GM21529 (cell line): ENCODE measurements at regions not wholly inside any gene's neighbourhood (a gene's known extent, or its start where the extent isn't known, plus 50 kb on each side); places are given as distances from the start of the nearest gene placed in this dataset.
"Not testable (repeated sequence)": the region's sequence is repeated elsewhere in the genome, so short reads cannot be mapped to it uniquely, and the experiment has no call there.

Experiments used
- ATAC-seq: cut with Tn5 transposase; IDR thresholded peaks from one replicate; pipeline ENCODE4 v1.9.1; 2021; ENCODE audit not compliant: unreplicated experiment

DNA sequence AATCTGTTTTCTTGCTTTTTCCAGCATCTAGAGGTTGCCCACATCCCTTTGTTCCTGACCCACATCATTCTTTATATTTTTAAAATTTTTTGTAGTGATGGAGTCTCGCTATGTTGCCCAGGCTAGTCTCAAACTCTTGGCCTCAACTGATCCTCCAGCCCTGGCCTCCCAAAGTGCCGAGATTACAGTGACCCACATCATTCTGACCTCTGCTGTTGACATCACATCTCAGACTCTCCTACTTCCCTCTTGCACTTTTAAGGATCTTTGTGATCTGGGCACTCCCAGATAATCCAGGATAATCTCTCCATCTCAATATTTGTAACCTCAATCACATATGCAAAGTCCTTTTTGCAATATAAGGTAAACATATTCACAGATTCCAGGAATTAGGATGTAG is 266.6 kb downstream of the MEX3B start:
- no peak for ATAC-seq

DNA sequence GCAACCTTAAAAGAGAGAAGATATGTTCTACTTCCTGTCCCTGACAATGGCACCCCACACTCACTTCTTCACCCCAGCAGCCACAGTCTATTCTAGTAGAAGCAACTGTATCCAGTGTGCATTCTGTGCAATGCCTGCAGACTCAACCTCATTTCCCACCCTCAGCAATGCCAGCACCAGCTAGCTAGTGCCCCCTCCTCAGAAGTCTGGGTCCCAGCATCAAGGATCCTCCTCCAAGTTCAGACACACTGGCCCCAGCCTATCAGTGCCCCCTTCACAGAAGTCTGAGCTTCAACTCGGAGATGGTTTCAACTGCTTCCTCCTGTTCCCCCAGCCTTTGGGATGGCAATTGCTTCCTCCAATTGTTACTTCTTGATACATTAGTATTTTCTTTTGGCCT is 268.3 kb downstream of the MEX3B start:
- ATAC-seq: no peak

DNA sequence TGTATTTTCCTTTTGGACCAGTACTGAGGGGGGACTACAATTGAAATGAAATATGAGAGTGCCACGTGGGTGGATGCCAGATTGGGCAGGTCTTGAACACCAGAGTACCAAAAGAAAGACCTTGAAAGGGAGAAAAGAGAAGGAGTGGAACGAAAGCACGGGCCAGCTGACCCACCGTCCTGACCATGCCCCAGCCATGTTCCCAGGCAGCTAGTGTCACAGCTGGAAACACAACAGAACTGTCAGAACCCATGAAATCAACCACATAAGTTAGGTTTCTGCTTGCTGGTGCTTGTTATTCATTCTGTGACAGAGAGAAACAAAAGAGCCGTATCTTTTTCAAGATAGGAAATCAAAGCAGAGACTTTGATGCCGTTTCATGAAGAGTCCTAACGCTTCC is 268.8 kb downstream of the MEX3B start:
- no peak for ATAC-seq

- not testable (repeated sequence) for ATAC-seq
Observed at GRCh38 chr15:81775779-81776178, 270.0 kb downstream of the MEX3B start.

- ATAC-seq: no peak
Observed at GRCh38 chr15:81774309-81774708, 271.5 kb downstream of the MEX3B start.

DNA sequence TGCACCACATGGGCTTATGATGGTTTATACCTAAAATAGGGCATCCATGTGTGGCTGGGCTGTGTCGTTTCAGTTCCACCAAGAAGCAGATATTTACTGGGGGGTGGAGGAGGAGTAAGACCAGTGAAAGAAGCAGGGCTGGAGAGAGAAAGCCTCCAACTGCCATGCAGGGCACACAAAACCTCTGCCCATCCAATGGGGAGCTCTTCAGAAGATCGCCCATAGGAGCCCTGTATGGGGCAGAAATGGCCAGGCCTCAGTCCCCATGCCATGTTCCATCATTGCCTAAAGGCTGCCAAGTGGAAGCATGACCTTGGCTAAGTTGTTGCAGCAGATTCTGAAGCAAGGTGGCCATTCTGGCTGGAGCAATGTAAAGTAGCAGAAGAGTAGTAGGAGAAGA is 277.0 kb downstream of the MEX3B start:
- no peak for ATAC-seq

GRCh38 chr15:81766829-81767475 is 278.9 kb downstream of the MEX3B start:
- no peak for ATAC-seq

DNA sequence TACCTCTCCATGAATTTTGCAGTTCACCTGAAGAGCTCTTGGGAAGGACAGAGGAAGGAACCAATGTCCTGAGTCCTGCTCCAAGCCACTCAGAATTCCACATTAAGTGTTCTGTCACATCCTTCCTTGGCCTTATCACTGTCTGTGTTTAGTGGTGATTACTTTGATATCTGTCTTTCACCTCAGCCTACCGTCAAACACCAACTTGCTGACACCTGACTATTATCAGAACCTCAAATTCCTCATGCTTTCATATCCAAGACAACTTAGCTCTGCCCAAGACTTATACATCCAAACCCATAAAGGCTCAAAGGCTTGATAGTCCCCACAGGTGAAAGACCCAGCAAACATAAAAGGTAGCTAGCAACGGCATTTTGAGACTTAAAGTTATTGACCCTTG is 280.0 kb downstream of the MEX3B start:
- no peak for ATAC-seq

GRCh38 chr15:81763304-81763703 is 282.5 kb downstream of the MEX3B start:
- no peak for ATAC-seq

- no peak for ATAC-seq
Observed at GRCh38 chr15:81760686-81761085, 285.1 kb downstream of the MEX3B start.

DNA sequence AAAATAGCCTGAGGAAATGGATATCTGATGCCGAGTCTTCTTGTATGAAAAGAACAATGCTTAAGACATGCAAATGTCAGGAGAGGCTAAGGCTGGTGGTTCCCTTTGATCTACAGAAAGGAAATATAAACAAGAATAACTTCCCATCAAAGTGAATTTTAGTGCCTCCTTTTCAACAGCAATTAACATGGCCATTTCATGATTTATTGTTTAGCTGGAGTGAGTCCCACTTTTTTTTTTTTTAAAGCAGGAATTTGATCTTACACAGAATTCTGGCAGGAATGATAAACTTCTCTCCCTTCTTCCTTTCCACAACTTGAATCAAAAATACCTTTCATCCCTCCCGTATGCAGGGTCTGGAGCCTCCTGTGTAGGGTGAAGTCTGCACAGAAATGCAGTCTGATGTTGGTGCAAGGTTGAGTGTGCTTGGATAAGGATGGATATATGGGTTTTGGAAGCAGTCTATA is 287.0 kb downstream of the MEX3B start:
- no peak for ATAC-seq

GRCh38 chr15:81755626-81756025 is 290.2 kb downstream of the MEX3B start:
- ATAC-seq: no peak

GRCh38 chr15:81754078-81754477 is 291.7 kb downstream of the MEX3B start:
- no peak for ATAC-seq

DNA sequence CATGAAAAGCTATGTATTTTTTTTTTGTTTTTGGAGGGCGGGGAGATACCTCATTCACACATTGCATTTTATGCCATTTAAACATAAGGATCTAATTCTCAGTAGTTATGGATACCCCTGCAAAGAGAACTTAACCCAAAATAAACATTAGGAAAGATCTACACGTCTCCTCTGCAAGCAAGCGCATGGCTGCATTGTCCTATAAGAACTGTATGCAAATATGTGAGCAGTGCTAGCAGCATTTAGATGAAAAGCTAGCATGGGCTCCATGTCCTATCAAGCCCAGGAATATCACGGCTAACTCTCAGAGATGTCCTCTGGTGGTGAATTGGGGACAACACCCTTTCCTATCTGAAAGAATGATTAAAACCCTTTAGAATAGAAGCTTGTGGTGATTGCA is 292.8 kb downstream of the MEX3B start:
- ATAC-seq: no peak

- ATAC-seq: no peak
Observed at GRCh38 chr15:81752546-81752942, 293.3 kb downstream of the MEX3B start.

DNA sequence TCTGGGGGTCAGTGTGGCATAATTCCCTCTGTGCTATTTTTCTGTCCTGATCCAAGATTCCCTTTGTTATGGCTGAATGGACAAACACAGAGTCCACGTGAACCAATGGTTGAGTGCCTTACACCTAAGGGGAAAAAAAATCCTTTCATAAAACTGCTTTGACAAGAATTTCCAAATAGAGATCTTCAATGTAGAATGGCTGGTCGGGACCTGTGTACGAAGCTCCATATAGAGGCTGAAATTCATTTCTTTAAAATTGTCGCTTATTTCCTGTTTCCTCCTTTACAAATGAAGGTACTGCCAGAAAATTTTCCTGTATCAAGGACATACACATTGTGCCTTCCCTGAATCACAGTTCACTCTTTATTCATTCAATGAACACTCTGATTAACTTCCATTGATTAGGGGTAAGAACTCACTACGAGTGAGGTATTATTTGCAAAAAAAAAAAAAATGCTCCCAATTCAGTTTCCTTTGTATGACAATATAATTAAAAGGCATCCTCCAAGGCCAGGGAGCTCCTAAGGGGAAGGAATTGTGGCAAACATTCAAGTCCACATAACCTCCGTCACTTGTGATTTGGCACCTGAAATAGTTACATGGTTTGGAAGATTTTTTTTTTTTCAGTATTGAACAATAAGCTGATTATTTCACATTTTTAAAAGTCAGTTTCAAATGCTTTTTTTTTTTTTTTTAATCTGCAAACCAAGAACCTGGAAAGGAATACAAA is 293.8 kb downstream of the MEX3B start:
- ATAC-seq: no peak

GRCh38 chr15:81751256-81751655 is 294.6 kb downstream of the MEX3B start:
- no peak for ATAC-seq

DNA sequence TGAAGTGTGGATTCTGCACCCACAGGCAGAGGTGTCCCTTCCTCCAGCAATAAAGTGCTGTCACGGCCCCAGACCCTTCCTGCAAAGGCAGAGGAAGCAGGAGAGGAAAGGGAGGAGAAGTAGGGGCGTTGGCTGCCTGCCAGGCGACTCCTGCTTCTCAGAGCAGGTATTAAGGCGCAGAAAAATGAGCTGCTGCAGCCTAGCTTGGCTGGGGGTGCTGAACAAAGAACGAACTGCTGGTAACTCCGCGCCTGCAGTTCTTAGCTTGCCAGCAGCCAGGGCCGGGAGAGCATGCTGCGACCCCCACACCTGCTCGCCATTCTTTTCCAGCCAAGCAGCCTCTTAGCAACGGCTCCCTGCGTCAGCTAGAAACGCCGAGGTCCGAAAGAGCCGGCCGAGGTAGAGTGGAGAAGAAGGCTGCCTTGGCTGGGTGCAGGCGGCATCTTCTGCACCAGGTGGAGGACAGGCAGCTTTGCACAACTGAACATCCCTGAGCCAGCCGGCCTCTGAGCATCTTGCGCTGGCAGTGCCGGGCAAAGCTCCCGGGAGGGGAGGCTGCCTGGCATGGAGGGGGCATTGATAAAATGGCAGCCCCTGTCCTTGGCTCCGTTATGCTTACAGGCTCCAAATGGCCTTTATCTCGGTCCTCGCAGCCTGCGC is 296.0 kb downstream of the MEX3B start:
- no peak for ATAC-seq

GRCh38 chr15:81747482-81747881 is 298.3 kb downstream of the MEX3B start:
- ATAC-seq: no peak

GRCh38 chr15:81747026-81747425 is 298.8 kb downstream of the MEX3B start:
- no peak for ATAC-seq

GRCh38 chr15:81744364-81744763 is 301.5 kb downstream of the MEX3B start:
- no peak for ATAC-seq

GRCh38 chr15:81740416-81740815 is 305.4 kb downstream of the MEX3B start:
- ATAC-seq: no peak
